ENCODE measurements at regions not wholly inside any gene's neighbourhood (a gene's known extent, or its start where the extent isn't known, plus 50 kb on each side); places are given as distances from the start of the nearest gene placed in this dataset.

- H3K36me3 Mint-ChIP-seq = no peaks in the 10 kb centered on the region
These were observed 66.4 kb upstream of the FLRT2 start for GRCh38 chr14:85463512-85463911.

GRCh38 chr14:85464135-85464895 lies 65.6 kb upstream of the FLRT2 start:
- Mint-ChIP-seq H3K9me3 (peaks cover 0 to 9% (median 2%) of the 10 kb centered on the region in 7 donors), H3K4me3 (no peak overlapping the region), H3K27ac (no peak overlapping the region), H3K4me1 (no peaks in the 10 kb centered on the region), H3K36me3 (no peaks in the 10 kb centered on the region), H3K27me3 (no peaks in the 10 kb centered on the region)
- DNase-seq (no peak), ATAC-seq (ENCODE audit: low read depth in 2 of 2) (no peak)

More at GRCh38 chr14:85463512-85463911, 66.4 kb upstream of the FLRT2 start:
- H3K4me3 Mint-ChIP-seq = no peak overlapping the region
- no peak overlapping the region for H3K27ac Mint-ChIP-seq
- H3K9me3 Mint-ChIP-seq = peaks cover 0 to 9% (median 2%) of the 10 kb centered on the region in 7 donors
- no peaks in the 10 kb centered on the region for H3K27me3 Mint-ChIP-seq
- DNase-seq = no peak
- H3K4me1 Mint-ChIP-seq = no peaks in the 10 kb centered on the region
- no peak for ATAC-seq (ENCODE audit: low read depth in 2 of 2)

GRCh38 chr14:85466678-85467077 lies 63.3 kb upstream of the FLRT2 start:
- no peak for ATAC-seq (ENCODE audit: low read depth in 2 of 2)
- no peak overlapping the region for H3K4me3 Mint-ChIP-seq

GRCh38 chr14:85468816-85469215 lies 61.1 kb upstream of the FLRT2 start:
- Mint-ChIP-seq H3K4me3 (no peak overlapping the region), H3K27ac (no peak overlapping the region), H3K36me3 (no peaks in the 10 kb centered on the region), H3K4me1 (no peaks in the 10 kb centered on the region), H3K9me3 (peaks cover 0 to 4% (median 0%) of the 10 kb centered on the region in 7 donors), H3K27me3 (no peaks in the 10 kb centered on the region)
- ATAC-seq (ENCODE audit: low read depth in 2 of 2) (no peak), DNase-seq (no peak)

More at GRCh38 chr14:85466678-85467077, 63.3 kb upstream of the FLRT2 start:
- Mint-ChIP-seq H3K9me3 (peaks cover 0 to 7% (median 0%) of the 10 kb centered on the region in 7 donors), H3K27me3 (no peaks in the 10 kb centered on the region), H3K36me3 (no peaks in the 10 kb centered on the region), H3K4me1 (no peaks in the 10 kb centered on the region), H3K27ac (no peak overlapping the region)
- no peak for DNase-seq

- Mint-ChIP-seq H3K4me3 (no peak overlapping the region), H3K4me1 (no peaks in the 10 kb centered on the region), H3K27ac (no peak overlapping the region), H3K27me3 (no peaks in the 10 kb centered on the region), H3K36me3 (no peaks in the 10 kb centered on the region), H3K9me3 (peaks cover 0 to 3% (median 0%) of the 10 kb centered on the region in 7 donors)
- DNase-seq = no peak
- ATAC-seq (ENCODE audit: low read depth in 2 of 2) = no peak
These were observed 58.8 kb upstream of the FLRT2 start for GRCh38 chr14:85471156-85471555.

GRCh38 chr14:85471744-85472143 lies 58.2 kb upstream of the FLRT2 start:
- ATAC-seq (ENCODE audit: low read depth in 2 of 2) (no peak), DNase-seq (no peak)
- Mint-ChIP-seq H3K27me3 (no peaks in the 10 kb centered on the region), H3K27ac (no peak overlapping the region), H3K9me3 (peaks cover 0 to 1% (median 0%) of the 10 kb centered on the region in 7 donors), H3K4me3 (no peak overlapping the region), H3K4me1 (no peaks in the 10 kb centered on the region), H3K36me3 (no peaks in the 10 kb centered on the region)

- H3K27me3 Mint-ChIP-seq = no peaks in the 10 kb centered on the region
- H3K4me3 Mint-ChIP-seq = no peak overlapping the region
- no peak overlapping the region for H3K27ac Mint-ChIP-seq
- DNase-seq (no peak), ATAC-seq (ENCODE audit: low read depth in 2 of 2) (no peak)
- no peaks in the 10 kb centered on the region for H3K4me1 Mint-ChIP-seq
- H3K9me3 Mint-ChIP-seq = peaks cover 0 to 2% (median 0%) of the 10 kb centered on the region in 7 donors
- H3K36me3 Mint-ChIP-seq = no peaks in the 10 kb centered on the region
These were observed 55.5 kb upstream of the FLRT2 start for GRCh38 chr14:85474431-85474830.

GRCh38 chr14:85475113-85475512 lies 54.8 kb upstream of the FLRT2 start:
- no peak for ATAC-seq (ENCODE audit: low read depth in 2 of 2)
- DNase-seq = no peak
- Mint-ChIP-seq H3K27ac (no peak overlapping the region), H3K36me3 (no peaks in the 10 kb centered on the region), H3K4me3 (no peak overlapping the region), H3K4me1 (no peaks in the 10 kb centered on the region), H3K9me3 (peaks cover 0 to 2% (median 0%) of the 10 kb centered on the region in 7 donors), H3K27me3 (no peaks in the 10 kb centered on the region)

- Mint-ChIP-seq H3K4me1 (no peaks in the 10 kb centered on the region), H3K27ac (no peak overlapping the region), H3K36me3 (no peaks in the 10 kb centered on the region), H3K9me3 (peaks cover 0 to 2% (median 0%) of the 10 kb centered on the region in 7 donors), H3K27me3 (no peaks in the 10 kb centered on the region), H3K4me3 (no peak overlapping the region)
- no peak for DNase-seq
- ATAC-seq (ENCODE audit: low read depth in 2 of 2) = no peak
These were observed 50.6 kb upstream of the FLRT2 start for GRCh38 chr14:85479306-85479705.

- H3K4me3 Mint-ChIP-seq = no peak overlapping the region
- H3K36me3 Mint-ChIP-seq = no peaks in the 10 kb centered on the region
- ATAC-seq (ENCODE audit: low read depth in 2 of 2) (no peak), DNase-seq (no peak)
- no peak overlapping the region for H3K27ac Mint-ChIP-seq
- H3K27me3 Mint-ChIP-seq = no peaks in the 10 kb centered on the region
- no peaks in the 10 kb centered on the region for H3K4me1 Mint-ChIP-seq
- H3K9me3 Mint-ChIP-seq = peaks cover 0 to 2% (median 0%) of the 10 kb centered on the region in 7 donors
These were observed 50.2 kb upstream of the FLRT2 start for GRCh38 chr14:85479771-85480170.
